ENCODE measurements at regions not wholly inside any gene's neighbourhood (a gene's known extent, or its start where the extent isn't known, plus 50 kb on each side); places are given as distances from the start of the nearest gene placed in this dataset.

- 84 to 86% methylated on average over 9 of the region's 9 CpGs for WGBS, 2 donors
- no peak for DNase-seq
- Histone ChIP-seq H3K4me1 (peaks cover 4 to 7% (median 6%) of the 10 kb centered on the region in 4 donors), H3K9me3 (no peaks in the 10 kb centered on the region), H3K36me3 (no peaks in the 10 kb centered on the region), H3K27me3 (no peaks in the 10 kb centered on the region), H3K27ac (no peak overlapping the region), H3K4me3 (no peak overlapping the region)
- no peak for ATAC-seq (ENCODE audit: low FRiP score in 2 of 2)
- TF ChIP-seq CTCF (IDR thresholded peaks at IDR 0.05) (no peak), POLR2A (IDR thresholded peaks at IDR 0.05) (no peak)
These were observed 317.1 kb upstream of the ZMIZ1 start for GRCh38 chr10:78751716-78752115.

GRCh38 chr10:78752221-78752620 is 316.5 kb upstream of the ZMIZ1 start:
- Histone ChIP-seq H3K36me3 (no peaks in the 10 kb centered on the region), H3K27me3 (no peaks in the 10 kb centered on the region), H3K4me1 (peaks cover 5 to 11% (median 8%) of the 10 kb centered on the region in 4 donors), H3K27ac (no peak overlapping the region), H3K9me3 (no peaks in the 10 kb centered on the region), H3K4me3 (no peak overlapping the region)
- no peak for TF ChIP-seq EP300 (IDR thresholded peaks at IDR 0.05)
- TF ChIP-seq POLR2A (IDR thresholded peaks at IDR 0.05) = no peak
- no peak for TF ChIP-seq CTCF (IDR thresholded peaks at IDR 0.05)
- no peak for TF ChIP-seq POLR2AphosphoS5 (IDR thresholded peaks at IDR 0.05)
- ATAC-seq (ENCODE audit: low FRiP score in 2 of 2) (no peak), DNase-seq (no peak)
- WGBS, 2 donors = 48 to 58% methylated on average over 3 of the region's 3 CpGs

GRCh38 chr10:78752708-78753107 is 316.1 kb upstream of the ZMIZ1 start:
- no peaks in the 10 kb centered on the region for H3K36me3 ChIP-seq
- no peak overlapping the region for H3K4me3 ChIP-seq
- DNase-seq (no peak), ATAC-seq (ENCODE audit: low FRiP score in 2 of 2) (no peak)
- WGBS, 2 donors = 80 to 87% methylated on average over 4 of the region's 4 CpGs
- H3K9me3 ChIP-seq = no peaks in the 10 kb centered on the region
- no peak for TF ChIP-seq POLR2A (IDR thresholded peaks at IDR 0.05)
- TF ChIP-seq POLR2AphosphoS5 (IDR thresholded peaks at IDR 0.05) = no peak
- no peak for TF ChIP-seq CTCF (IDR thresholded peaks at IDR 0.05)
- TF ChIP-seq EP300 (IDR thresholded peaks at IDR 0.05) = no peak
- H3K4me1 ChIP-seq = peaks cover 6 to 15% (median 12%) of the 10 kb centered on the region in 4 donors
- H3K27ac ChIP-seq = no peak overlapping the region
- H3K27me3 ChIP-seq = no peaks in the 10 kb centered on the region

- WGBS, 2 donors = 28 to 29% methylated on average over 10 to 11 of the region's 11 CpGs
- ATAC-seq (ENCODE audit: low FRiP score in 2 of 2) (no peak), DNase-seq (no peak)
- H3K36me3 ChIP-seq = no peaks in the 10 kb centered on the region
- TF ChIP-seq EP300 (IDR thresholded peaks at IDR 0.05) (no peak), POLR2A (IDR thresholded peaks at IDR 0.05) (no peak), POLR2AphosphoS5 (IDR thresholded peaks at IDR 0.05) (no peak), CTCF (IDR thresholded peaks at IDR 0.05) (no peak)
- H3K4me3 ChIP-seq = no peak overlapping the region
- H3K4me1 ChIP-seq = peaks cover 6 to 17% (median 12%) of the 10 kb centered on the region in 4 donors
- no peaks in the 10 kb centered on the region for H3K27me3 ChIP-seq
- no peaks in the 10 kb centered on the region for H3K9me3 ChIP-seq
- no peak overlapping the region for H3K27ac ChIP-seq
These were observed 314.3 kb upstream of the ZMIZ1 start for GRCh38 chr10:78754269-78755062.
